GM21737 (cell line): ENCODE measurements at regions not wholly inside any gene's neighbourhood (a gene's known extent, or its start where the extent isn't known, plus 50 kb on each side); places are given as distances from the start of the nearest gene placed in this dataset.
"Not testable (repeated sequence)": the region's sequence is repeated elsewhere in the genome, so short reads cannot be mapped to it uniquely, and the experiment has no call there.

Experiments used
- ATAC-seq: cut with Tn5 transposase; IDR thresholded peaks from one replicate; pipeline ENCODE4 v1.9.1; 2021; ENCODE audit warnings: mild to moderate bottlenecking, moderate library complexity; ENCODE audit not compliant: unreplicated experiment

DNA sequence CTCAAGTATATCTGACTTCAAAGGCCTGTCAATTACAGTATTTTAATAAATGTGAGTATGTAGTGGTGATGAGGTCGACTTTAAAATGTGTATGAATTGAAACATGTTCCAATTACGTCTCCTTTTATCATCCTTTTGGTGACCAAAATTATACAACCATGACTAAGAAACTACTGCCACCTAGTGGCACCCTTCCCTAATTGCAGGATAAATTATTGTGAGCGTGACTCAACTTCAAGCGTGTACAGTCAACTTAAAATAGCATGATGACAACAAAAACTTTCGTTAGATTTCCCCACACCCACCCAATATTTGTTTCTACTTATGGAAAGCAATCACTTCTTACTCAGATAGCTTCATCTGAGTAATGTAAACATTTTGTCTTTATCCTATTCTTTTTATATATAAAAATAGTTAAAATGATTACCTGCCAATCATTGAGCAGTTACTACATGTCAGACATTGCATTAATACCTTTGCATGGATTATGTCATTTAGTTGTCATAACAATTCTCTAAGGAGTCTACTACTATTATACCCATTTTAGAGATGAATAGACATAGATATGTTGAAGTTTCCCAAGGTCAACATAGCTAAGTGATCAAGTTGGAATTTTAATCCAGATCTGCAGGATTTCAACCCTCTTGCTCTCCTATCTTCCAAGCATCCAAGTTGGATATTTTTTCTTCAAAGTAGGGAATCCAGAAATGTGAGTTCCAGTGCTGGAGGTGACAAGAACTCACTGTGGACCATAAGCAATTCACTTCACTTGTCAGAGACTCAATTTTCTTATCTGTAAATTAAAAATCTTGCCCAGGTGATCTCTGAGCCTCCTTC is 106.0 kb downstream of the MEX3B start:
- ATAC-seq: no peak

- ATAC-seq: no peak
Observed at GRCh38 chr15:81937189-81937588, 108.6 kb downstream of the MEX3B start.

DNA sequence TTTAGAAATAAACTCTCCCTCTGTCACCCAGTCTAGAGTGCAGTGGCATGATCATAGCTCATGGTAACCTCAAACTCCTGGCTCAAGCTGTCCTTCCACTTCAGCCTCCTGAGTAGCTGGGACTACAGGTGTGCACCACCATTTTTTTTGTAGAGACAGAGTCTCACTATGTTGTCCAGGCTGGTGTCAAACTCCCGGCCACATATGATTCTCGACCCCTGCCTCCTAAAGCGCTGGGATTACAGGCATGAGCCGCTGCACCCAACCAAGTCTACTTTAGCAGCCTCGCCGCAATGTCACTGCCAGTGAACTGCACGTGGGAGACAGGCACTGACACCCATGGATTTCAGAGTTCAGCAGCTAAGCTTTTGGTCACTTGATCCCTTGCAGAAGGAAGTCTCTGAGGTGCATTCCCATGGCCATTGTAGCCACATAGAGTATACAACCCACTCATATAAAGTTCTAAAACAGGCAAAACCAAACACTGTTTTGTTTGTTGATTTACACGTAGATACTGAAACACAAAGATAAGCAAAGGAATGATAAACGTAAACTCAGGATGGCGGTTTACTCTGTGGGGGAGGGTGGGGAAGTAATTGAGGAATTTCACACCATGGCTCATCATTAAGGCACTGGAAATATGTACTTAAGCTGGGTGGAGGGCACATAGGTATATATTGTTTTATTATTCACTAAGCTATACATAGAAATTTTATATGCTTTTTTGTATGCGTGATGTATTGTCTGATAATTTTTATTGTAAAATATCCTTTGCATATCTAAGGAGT is 115.0 kb downstream of the MEX3B start:
- no peak for ATAC-seq

DNA sequence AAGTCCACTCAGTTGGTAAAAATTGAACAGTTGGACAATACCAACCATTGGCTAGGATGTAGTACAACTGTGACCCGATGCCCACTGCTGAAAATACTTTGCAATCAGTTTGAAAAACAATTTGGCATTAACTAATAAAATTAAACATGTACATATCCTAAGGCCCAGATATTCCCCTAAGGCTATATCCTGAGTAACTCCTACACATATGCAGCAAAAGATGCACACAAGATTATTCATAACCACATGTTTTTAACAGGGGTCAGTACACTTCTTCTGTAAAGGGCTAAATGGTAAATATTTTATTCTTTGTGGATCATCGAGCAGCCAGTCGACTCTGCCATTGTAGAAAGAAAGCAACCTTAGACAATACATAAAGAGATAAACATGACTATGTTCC is 116.3 kb downstream of the MEX3B start:
- ATAC-seq: no peak

GRCh38 chr15:81926981-81927380 is 118.8 kb downstream of the MEX3B start:
- ATAC-seq: no peak

DNA sequence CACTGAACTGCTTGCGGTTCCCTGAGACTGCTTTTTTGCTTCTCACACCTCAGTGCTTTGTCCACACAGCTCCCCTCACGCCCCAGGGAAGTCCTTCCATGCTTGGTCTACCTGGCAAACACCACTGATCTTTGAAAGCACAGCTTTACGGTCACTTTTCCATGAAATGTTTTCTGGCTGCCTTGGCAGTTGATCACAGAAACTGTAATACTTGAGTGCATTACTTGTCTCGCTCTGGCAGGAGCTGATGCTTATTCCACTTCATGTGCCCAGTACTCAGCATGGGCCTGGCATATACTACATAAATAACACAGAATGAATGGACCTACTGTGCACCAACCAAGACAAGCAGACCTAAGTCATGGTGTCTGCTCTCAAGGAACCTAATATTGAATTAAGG is 121.1 kb downstream of the MEX3B start:
- ATAC-seq: no peak

DNA sequence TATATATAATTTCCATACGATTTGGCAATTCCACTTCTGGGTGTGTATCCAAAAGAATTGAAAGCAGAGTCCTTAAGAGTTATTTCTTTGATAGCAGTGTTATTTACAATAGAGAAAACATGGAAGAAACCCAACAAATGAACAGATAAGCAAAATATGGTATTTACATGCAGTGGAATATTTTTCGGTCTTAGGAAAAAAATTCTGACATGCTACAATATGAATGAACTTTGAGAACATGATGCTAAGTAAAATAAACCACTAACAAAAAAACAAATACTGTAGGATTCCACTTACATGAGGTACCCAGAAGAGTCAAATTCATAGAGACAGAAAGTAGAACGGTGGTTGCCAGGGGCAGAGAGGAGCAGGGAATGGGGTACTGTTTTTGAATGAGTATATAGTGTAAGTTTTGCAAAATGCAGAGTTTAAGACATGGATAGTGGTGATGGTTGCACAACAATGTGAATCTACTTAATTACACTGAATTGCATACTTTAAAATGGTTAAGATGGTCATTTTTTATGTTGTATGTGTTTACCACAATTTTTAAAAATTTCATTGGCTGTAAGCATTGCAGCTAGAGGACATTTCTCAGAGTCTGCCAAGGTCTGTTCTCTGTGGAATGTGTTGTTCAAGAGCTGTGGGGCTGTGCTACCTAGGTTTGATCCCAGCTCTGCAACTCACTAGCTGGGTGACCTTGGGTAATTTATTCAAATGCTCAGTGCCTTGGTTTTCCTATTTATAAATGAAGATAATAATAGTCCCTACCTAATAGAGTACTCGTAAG is 122.1 kb downstream of the MEX3B start:
- no peak for ATAC-seq

DNA sequence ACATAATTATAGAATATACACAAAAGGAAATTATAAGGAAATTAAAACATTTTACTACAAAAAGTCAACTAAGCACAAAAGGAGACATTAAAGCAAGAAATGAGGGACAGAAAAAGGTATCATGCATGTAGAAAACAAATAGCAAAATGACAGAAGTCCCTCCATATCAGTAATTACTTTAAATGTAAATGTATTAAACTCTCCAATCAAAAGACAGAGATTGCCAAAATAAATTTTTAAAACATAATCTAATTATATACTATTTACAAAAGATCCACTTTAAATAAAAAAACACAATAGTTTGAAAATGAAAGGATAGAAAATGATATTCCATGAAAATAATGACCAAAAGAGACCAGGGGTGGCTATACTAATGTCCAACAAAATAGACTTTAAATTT is 123.7 kb downstream of the MEX3B start:
- ATAC-seq: no peak

DNA sequence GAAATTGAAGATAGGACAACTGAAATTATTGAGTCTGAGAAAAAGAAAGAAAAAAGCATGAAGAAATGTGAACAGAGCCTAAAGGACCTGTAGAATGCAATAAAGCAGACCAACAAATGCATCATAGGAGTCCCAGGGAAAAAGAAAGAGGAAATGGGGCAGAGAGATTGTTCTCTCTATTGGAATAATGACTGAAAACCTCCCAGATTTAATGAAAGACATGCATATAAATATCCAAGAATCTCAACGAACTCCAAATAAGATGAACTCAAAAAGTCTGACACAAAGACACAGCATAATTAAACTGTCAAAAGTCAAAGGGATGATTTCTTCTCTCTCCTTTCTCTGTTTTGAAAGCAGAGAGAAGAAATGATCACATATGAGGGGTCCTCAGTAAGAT is 124.7 kb downstream of the MEX3B start:
- ATAC-seq: no peak

GRCh38 chr15:81918767-81919166 is 127.1 kb downstream of the MEX3B start:
- ATAC-seq: not testable (repeated sequence)

GRCh38 chr15:81916451-81916850 is 129.4 kb downstream of the MEX3B start:
- no peak for ATAC-seq

- no peak for ATAC-seq
Observed at GRCh38 chr15:81915990-81916389, 129.8 kb downstream of the MEX3B start.

GRCh38 chr15:81914734-81915256 is 131.0 kb downstream of the MEX3B start:
- ATAC-seq: no peak

DNA sequence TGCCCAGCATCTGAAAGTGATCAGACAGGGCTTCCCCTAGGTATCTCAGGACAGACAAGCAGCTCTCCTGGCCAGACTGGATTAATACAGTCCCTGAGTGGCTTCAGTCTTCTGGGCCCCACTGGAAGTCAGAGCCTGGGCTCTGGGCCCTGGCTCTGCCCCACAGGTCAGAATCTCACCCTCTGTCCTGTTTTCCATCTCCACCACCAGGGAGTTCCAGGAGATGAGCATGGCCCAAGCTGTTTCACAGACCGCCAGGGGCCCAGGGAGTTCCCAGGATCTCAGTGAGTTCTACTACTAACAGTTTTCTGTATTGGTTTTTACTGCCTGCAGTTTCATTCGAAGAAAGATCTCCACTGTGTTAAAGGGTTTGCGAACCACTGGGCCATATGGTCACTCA is 131.5 kb downstream of the MEX3B start:
- ATAC-seq: no peak

DNA sequence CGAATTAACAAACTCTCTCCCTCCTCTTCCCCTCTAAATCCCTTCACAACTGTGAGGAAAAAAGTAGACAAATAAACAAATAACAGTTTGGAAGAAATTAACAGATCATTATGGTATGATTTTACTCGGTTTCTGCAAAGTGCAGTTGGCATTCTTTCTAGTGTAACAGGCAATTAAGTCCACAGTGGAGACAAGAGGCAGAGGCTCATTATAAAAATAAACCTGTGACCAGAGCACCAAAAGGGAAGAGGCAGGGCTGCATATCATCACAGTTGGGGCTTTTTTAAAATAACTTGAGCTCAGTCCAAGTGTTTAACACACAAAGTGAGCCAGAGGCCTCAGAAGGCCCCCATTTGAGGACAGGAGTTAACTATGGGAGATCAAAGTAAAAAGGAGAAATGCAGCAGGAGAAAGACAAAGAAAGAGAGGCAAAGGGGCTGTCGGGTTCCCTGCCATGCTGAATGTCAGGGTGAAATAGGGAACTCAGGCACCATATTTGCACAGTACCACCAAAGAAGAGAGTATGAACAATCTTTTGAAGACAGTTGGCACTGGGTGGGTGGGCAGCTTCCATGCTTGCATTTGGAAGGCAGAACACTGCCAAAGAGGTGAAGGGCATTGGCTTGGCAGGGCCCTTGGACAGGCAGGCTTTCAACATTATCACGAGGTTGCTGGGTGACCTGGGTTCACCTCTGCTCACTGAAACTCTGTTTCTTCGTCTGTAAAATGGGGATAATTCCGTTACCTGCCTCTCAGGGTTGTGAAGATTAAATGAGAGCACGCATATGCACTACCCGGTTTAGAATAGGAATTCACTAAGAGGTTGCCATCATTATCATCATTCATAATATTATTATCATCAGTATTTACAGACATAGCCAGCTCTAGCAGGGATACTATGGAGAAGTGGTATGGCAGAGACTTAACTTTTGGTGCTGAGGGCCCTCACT is 134.5 kb downstream of the MEX3B start:
- ATAC-seq: no peak

- ATAC-seq: no peak
Observed at GRCh38 chr15:81910355-81911021, 135.3 kb downstream of the MEX3B start.

GRCh38 chr15:81909011-81909358 is 136.8 kb downstream of the MEX3B start:
- ATAC-seq: no peak

DNA sequence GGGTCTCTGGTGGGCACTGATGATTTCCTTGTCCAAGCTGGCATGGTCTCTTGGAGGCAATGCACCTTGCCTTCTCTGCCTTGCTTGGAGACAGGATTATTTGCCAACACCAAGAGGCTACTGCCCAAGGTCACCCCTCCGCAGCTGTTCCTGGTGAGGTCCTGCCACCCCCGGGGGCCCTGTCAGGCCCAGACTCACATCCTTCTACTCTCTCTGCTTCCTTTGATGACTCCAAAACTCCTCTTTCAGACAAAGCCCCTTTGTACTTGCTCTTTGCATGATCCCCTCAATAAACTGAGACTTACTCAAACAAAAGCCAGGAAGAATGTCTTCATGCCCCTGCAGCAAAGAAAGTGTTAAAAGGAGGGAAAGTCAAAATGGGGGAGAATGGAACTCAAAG is 137.7 kb downstream of the MEX3B start:
- ATAC-seq: no peak

- ATAC-seq: no peak
Observed at GRCh38 chr15:81907521-81907920, 138.3 kb downstream of the MEX3B start.

- no peak for ATAC-seq
Observed at GRCh38 chr15:81905889-81906288, 139.9 kb downstream of the MEX3B start.
